H1 (cell line): ENCODE measurements at regions not wholly inside any gene's neighbourhood (a gene's known extent, or its start where the extent isn't known, plus 50 kb on each side); places are given as distances from the start of the nearest gene placed in this dataset.

Experiments used
- ATF2 ChIP-seq: IDR thresholded peaks from 2 replicates; pipeline ENCODE4 v1.6.1; 2012; ENCODE audit warnings: low read length, inconsistent platforms
- CHD7 ChIP-seq: fragments of 300-600 bp; sonication (generic); IDR thresholded peaks from 2 replicates; pipeline ENCODE4 v1.7.1; 2012; ENCODE audit warnings: low read length, moderate library complexity, mild to moderate bottlenecking, inconsistent platforms; ENCODE audit not compliant: insufficient replicate concordance
- CTBP2 ChIP-seq: IDR thresholded peaks from 2 replicates; pipeline ENCODE4 v1.7.0; 2011; ENCODE audit warnings: borderline replicate concordance, mild to moderate bottlenecking, moderate library complexity, mixed read lengths, low read length; ENCODE audit not compliant: insufficient read depth, insufficient read length
- KDM1A ChIP-seq: fragments of 200-600, 300-600 bp; sonication (generic); IDR thresholded peaks from 2 replicates; pipeline ENCODE4 v1.7.1; 2016; ENCODE audit warnings: mild to moderate bottlenecking, low read length, borderline replicate concordance
- SUZ12 ChIP-seq: fragments of 200-600 bp; sonication (generic); IDR thresholded peaks from 2 replicates; pipeline ENCODE4 v1.6.1; 2012; ENCODE audit warnings: mild to moderate bottlenecking, inconsistent platforms, low read length, moderate library complexity, mixed read lengths
- TCF12 ChIP-seq: IDR thresholded peaks from 2 replicates; pipeline ENCODE4 v1.6.1; 2011; ENCODE audit warnings: low read depth, mild to moderate bottlenecking, low read length
- YY1 ChIP-seq: IDR thresholded peaks from 2 replicates; pipeline ENCODE4 v1.6.1; 2011; ENCODE audit warnings: low read depth, mild to moderate bottlenecking, low read length

DNA sequence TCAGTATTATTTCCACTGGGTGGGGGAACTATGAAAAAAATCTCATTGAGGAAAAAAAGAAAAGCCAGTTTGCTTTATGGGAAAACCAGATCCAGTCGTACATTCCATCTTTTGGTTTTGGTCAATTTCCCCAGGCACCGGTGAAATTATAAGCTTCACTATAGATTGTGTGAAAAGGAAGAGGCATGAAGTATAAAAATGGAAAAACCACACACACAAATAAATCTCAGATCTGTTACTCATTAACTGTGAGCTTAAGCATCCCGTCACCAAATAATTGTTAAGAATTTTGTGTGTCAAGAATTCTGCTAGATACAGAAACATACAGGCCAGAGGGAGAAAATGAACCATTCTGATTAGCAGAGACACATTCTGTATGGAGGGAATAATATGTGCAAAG lies 405.5 kb upstream of the CELF2 start (continued):
- TF ChIP-seq CHD7 = no peak
- no peak for TF ChIP-seq ATF2
- TF ChIP-seq TCF12 = no peak
- no peak for TF ChIP-seq KDM1A
- no peak for TF ChIP-seq CTBP2
- no peak for TF ChIP-seq SUZ12
- no peak for TF ChIP-seq YY1
- TF ChIP-seq, all 59 proteins: peak for 0
